Erythroblast (primary cell): ENCODE measurements at regions not wholly inside any gene's neighbourhood (a gene's known extent, or its start where the extent isn't known, plus 50 kb on each side); places are given as distances from the start of the nearest gene placed in this dataset.
"Not testable (repeated sequence)": the region's sequence is repeated elsewhere in the genome, so short reads cannot be mapped to it uniquely, and the experiment has no call there.

Experiments used
- DNase-seq, 2 experiments: peaks; one replicate each; lab custom pipeline; 2025; lab: John Stamatoyannopoulos, UW
- GATA1 ChIP-seq: IDR thresholded peaks from 2 replicates; pipeline ENCODE4 v1.6.1; 2011; ENCODE audit warnings: low read depth, mild to moderate bottlenecking, control low read depth, low read length, moderate library complexity
- POLR2A ChIP-seq: IDR thresholded peaks from 2 replicates; pipeline ENCODE4 v1.6.1; 2011; ENCODE audit warnings: mild to moderate bottlenecking, low read length

- no peak for DNase-seq
- TF ChIP-seq GATA1 (no peak), POLR2A (no peak)
Measured at GRCh38 chr2:47697000-47697601, 85.8 kb upstream of the MSH6 start.

- TF ChIP-seq GATA1 (no peak), POLR2A (no peak)
- no peak for DNase-seq
Measured at GRCh38 chr2:47696478-47696831, 86.5 kb upstream of the MSH6 start.

- TF ChIP-seq POLR2A (no peak), GATA1 (no peak)
- no peak for DNase-seq
Measured at GRCh38 chr2:47695800-47696477, 87.0 kb upstream of the MSH6 start.

- not testable (repeated sequence) for DNase-seq
Measured at GRCh38 chr2:47694451-47694850, 88.5 kb upstream of the MSH6 start.

GRCh38 chr2:47690706-47691325, 92.1 kb upstream of the MSH6 start:
- DNase-seq: not testable (repeated sequence)

- no peak for DNase-seq
- TF ChIP-seq GATA1: no peak
- no peak for TF ChIP-seq POLR2A
Measured at GRCh38 chr2:47690132-47690531, 92.8 kb upstream of the MSH6 start.

- DNase-seq: not testable (repeated sequence)
Measured at GRCh38 chr2:47689118-47689517, 93.8 kb upstream of the MSH6 start.

- TF ChIP-seq GATA1 (no peak), POLR2A (no peak)
- no peak for DNase-seq
Measured at GRCh38 chr2:47688561-47688960, 94.4 kb upstream of the MSH6 start.

GRCh38 chr2:47687856-47688255, 95.1 kb upstream of the MSH6 start:
- DNase-seq: no peak
- TF ChIP-seq GATA1 (no peak), POLR2A (no peak)

- DNase-seq: no peak
- no peak for TF ChIP-seq GATA1
- TF ChIP-seq POLR2A: no peak
Measured at GRCh38 chr2:47686018-47686417, 96.9 kb upstream of the MSH6 start.

GRCh38 chr2:47682216-47682749, 100.7 kb upstream of the MSH6 start:
- no peak for DNase-seq
- TF ChIP-seq GATA1 (no peak), POLR2A (no peak)

GRCh38 chr2:47676261-47676926, 105.6 kb upstream of the KCNK12 start:
- no peak for DNase-seq
- no peak for TF ChIP-seq GATA1
- TF ChIP-seq POLR2A: no peak

- TF ChIP-seq GATA1 (no peak), POLR2A (no peak)
- no peak for DNase-seq
Measured at GRCh38 chr2:47675196-47675825, 104.5 kb upstream of the KCNK12 start.

- TF ChIP-seq GATA1 (no peak), POLR2A (no peak)
- no peak for DNase-seq
Measured at GRCh38 chr2:47666332-47666731, 95.5 kb upstream of the KCNK12 start.
